Superior temporal gyrus (tissue), 1 donor: ENCODE measurements at regions not wholly inside any gene's neighbourhood (a gene's known extent, or its start where the extent isn't known, plus 50 kb on each side); places are given as distances from the start of the nearest gene placed in this dataset.
A peak's percentile ranks its signal among the peaks of the same experiment; 100 is the strongest.

ENCODE experiments used
- DNase-seq: peaks from one replicate; pipeline ENCODE4 v3.0.0-alpha.2; 2016; ENCODE audit errors: extremely low spot score

DNA sequence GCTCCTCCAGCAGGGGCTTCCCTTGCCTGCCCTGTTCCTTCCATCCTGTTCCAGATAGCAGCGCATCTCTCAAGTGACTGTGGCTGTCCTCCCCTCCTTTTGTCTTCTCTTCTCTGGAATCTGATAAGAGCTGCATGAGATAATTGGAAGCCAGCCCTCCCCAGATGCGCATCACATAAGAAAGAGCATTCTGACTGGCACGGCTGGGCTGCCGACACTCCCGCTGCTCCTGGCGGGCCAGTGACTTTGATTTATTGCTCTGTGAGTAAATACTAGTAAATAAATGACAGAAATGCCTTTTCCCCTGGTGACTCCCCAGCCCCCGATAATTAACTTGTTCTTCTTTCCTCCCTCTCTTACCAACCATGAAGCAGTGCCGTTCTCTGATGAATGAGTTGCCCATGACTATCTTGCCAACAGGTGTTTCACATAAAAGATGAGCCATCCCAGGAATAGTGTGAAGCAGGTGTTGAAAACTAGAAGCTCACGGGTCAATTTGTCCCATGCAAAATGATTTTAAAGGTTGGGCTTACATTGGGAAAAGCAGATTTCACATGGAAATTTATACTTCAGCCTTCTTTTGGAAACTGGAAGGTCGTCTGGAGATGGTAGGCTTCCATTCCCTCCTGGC is 212.3 kb downstream of the ERCC6L2 start:
- no peak for DNase-seq

GRCh38 chr9:96086936-96087571 is 211.6 kb downstream of the ERCC6L2 start:
- no peak for DNase-seq

- DNase-seq, result no peak
Measured at GRCh38 chr9:96085491-96086143, 210.1 kb downstream of the ERCC6L2 start.

GRCh38 chr9:96084331-96084734 is 208.8 kb downstream of the ERCC6L2 start:
- DNase-seq, result no peak

DNA sequence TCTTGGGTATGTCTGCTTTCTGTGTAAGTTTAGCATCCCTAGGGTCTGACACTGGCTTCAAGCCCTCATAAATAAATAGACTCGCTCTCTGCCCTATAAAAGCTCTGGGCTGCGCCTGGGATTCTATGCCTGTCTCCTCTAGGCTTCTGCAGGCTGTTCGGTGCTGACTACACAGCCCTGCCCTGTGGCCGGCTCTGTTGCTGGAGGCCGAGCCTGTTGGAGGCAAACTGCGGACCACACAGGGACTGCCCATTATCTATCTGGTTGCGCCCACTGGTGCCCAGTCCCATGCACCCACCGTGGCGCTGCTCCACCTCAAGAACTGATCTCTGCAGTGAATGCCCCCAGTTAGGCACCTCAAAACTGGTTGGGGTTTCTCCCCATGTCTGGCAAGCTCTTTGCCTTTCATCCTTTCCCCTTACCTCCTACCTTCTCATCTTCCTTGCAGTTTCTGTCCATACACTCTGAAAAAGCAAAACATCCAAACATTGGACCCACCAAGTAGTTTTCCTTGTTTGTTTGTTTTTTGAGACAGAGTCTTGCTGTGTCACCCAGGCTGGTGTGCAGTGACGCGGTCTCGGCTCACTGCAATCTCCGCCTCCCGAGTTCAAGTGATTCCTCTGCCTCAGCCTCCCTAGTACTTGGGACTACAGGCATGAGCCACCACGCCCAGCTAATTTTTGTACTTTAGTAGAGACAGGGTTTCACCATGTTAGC is 207.2 kb downstream of the ERCC6L2 start:
- DNase-seq, result no peak

DNA sequence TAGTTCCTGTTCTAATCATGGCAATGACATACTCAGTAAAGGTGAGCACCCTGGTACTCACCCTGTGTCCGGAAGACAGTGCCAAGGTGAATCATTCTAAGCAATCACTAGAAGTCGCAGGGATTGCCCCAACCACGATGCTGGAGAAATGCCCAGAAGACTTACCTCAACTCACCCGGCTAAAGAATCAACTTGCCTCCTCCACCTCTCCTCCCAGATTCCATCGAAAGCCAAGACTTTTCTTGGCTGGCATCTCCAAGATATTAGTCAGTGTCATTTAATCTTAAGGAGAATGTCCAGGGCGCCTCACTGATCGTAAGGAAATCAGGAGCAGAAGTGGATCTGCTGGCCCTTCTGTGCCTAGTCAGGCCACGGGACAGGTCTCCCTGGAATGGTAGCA is 204.9 kb downstream of the ERCC6L2 start:
- DNase-seq, result no peak

GRCh38 chr9:96079779-96080178 is 204.3 kb downstream of the ERCC6L2 start:
- no peak for DNase-seq

DNA sequence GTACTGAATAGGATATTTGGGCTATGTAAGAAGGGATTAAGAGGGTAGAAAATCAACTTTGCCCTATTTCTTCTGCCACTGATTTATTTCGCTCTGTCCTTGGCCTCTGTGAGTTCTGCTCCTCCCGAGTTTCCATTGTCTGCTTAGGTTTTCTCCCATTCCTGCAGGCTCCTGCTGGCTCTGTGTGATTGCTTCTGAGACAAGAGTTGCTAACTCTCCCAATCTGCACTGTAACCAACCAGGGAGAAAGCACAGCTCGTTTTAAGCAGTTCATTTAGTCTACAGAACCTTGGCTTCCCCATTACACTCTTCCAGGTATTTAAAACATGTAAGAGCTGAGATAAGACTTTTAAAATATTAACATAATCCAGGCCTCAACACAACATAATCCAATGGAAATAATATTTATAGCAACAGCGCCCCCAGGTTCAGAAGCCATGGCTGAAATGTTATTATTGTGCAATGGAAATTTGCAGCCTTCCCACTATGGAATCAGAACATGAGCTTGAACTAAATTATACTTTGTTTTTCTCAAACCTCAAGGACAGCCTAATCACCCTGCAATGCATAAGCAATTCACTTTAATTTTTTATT is 203.5 kb downstream of the ERCC6L2 start:
- DNase-seq, result no peak

- DNase-seq, result no peak
Measured at GRCh38 chr9:96075757-96076156, 200.3 kb downstream of the ERCC6L2 start.

DNA sequence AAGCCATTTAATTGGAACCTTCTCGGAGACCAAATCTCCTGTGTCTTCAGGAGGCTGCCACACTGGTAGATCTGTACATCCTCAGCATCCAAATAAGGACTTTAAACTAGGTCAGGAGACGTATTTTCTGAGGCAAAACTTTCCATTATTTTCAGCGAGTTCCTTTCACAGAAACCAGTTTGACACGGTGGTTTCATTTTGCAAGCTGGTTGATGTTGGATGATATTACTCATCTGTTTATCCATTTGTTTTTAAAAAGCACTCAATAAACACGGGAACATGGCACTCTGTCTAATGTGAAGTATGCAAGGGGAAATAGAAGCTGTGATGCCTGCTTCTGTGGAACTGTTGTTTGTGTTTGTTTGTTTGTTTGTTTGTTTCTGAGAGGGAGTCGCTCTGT is 199.6 kb downstream of the ERCC6L2 start:
- DNase-seq, result no peak

DNA sequence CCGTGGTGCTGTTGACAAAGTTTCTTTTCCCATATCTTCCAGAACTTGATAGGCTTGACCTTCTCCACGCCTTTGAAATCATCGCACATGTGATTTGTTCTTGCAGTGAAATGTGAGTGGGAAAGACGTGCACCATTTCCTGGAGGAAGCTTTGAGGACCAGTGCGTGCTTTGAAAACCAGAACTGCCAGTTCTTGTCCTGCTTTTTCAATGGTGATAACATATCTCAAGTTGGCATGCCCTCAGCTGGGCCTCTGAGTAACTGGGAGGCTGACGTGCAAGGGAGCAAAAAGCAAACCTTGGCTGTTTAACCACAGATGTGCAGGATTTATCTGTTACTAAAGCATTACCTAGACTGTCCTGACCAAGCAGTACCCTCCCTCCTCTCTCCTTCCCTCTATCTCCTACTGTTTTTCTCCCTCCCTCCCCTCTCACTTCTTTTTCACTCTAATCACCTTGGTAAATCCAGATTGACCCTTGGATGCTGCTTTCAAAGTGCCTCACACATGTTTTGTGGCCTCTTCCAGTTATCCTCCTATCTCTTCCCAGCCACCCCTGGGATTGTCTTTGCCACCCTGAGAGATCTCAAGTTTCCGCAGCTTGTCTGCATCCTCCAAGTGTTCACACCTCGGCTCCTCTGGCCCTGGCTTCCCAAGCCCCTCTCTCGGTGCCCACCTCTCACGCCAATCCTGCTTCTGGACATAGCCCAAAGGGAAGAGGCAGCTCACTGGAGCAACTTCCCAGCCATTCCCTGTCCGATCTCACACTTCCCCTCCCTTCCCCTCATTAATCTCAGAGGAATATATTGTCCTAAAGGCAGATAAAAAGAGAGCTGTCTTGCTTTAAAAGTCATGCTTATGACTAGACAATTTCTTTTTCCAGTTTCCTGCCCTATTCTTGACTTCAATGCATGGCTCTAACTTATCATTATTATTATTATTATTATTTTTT is 198.3 kb downstream of the ERCC6L2 start:
- DNase-seq, result no peak

DNA sequence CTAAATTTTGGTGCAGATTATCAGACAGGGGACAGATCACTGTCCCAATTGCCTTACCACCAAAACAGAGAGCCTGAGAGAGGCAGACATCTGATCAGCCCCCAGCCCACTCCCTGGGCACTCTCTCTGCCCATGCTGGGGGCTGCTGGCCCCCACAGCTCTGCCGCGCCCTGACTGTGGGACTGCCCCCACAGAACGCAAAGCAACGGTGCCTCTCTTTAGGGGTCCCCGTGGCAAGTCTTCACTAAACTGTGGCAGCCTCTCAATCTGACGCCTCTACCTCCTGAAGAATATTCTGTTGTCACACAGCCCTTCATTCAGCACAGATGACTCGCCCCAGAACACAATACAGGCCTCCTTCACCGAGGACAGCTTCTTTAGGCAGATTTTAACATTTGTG is 197.4 kb downstream of the ERCC6L2 start:
- DNase-seq, result no peak

GRCh38 chr9:96071815-96072124 is 196.3 kb downstream of the ERCC6L2 start:
- DNase-seq, result no peak

GRCh38 chr9:96071076-96071814 is 195.8 kb downstream of the ERCC6L2 start:
- DNase-seq, result peak; percentile 46

GRCh38 chr9:96069629-96070220 is 194.2 kb downstream of the ERCC6L2 start:
- no peak for DNase-seq

DNA sequence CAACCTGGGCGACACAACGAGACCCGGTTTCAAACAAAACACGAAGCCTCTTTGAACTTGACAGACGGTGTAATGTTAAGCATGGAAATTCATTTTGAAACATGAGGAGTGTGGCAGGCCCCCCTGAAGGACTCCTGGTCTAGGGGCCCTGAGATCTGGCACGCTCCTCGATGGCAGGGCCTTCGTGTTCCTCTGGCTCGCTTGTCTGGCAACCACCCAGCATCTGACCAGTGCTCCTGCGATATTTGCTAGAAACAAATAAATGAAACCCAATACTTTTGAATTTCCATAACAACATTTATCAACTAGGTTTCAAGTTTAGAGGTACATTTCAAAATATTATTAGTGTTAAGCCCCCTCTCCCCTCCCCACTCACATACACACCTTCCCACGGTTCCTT is 193.0 kb downstream of the ERCC6L2 start:
- DNase-seq, result no peak

DNA sequence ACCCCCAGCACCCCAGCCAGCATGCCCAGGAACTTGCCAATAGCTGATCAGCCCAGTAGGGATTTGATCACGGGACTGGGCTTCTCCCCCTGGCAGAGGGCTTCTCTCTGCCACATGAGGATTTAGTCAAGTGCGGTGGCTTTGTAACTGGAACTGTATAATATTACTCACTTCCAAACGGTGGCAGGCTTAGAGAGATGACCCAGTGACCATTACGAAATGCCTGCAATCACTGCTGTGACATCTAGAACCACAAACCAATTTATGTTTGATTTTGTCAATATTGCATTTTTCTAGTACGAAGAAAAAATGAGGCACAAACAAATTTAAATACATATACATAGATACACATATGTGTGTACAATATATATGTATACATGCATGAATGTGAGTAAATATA is 192.1 kb downstream of the ERCC6L2 start:
- DNase-seq, result no peak

- no peak for DNase-seq
Measured at GRCh38 chr9:96067004-96067403, 191.5 kb downstream of the ERCC6L2 start.

- DNase-seq, result no peak
Measured at GRCh38 chr9:96065482-96066251, 190.2 kb downstream of the ERCC6L2 start.
